NCI-H748 (cell line): ENCODE measurements at regions not wholly inside any gene's neighbourhood (a gene's known extent, or its start where the extent isn't known, plus 50 kb on each side); places are given as distances from the start of the nearest gene placed in this dataset.

Experiments used
- DNase-seq: peaks from one replicate; lab custom pipeline; 2025; ENCODE audit not compliant: unreplicated experiment; lab: John Stamatoyannopoulos, UW

GRCh38 chr21:16570856-16571255, 841.1 kb downstream of the USP25 start:
- DNase-seq: no peak

GRCh38 chr21:16571594-16571993, 841.8 kb downstream of the USP25 start:
- DNase-seq: no peak

- DNase-seq: no peak
Observed at GRCh38 chr21:16572032-16572431, 842.2 kb downstream of the USP25 start.

GRCh38 chr21:16573578-16573977, 843.8 kb downstream of the USP25 start:
- no peak for DNase-seq

- no peak for DNase-seq
Observed at GRCh38 chr21:16577975-16578374, 848.2 kb downstream of the USP25 start.

- DNase-seq: no peak
Observed at GRCh38 chr21:16578912-16579311, 849.1 kb downstream of the USP25 start.

- no peak for DNase-seq
Observed at GRCh38 chr21:16579538-16579937, 849.8 kb downstream of the USP25 start.

GRCh38 chr21:16580661-16581060, 850.9 kb downstream of the USP25 start:
- DNase-seq: no peak

- no peak for DNase-seq
Observed at GRCh38 chr21:16583556-16583955, 853.8 kb downstream of the USP25 start.

- DNase-seq: no peak
Observed at GRCh38 chr21:16584756-16585155, 855.0 kb downstream of the USP25 start.

- DNase-seq: no peak
Observed at GRCh38 chr21:16585896-16586295, 856.1 kb downstream of the USP25 start.

- DNase-seq: peak; percentile 3
Observed at GRCh38 chr21:16587141-16587581, 857.4 kb downstream of the USP25 start.

GRCh38 chr21:16587681-16588375, 858.0 kb downstream of the USP25 start:
- no peak for DNase-seq

GRCh38 chr21:16588433-16588860, 858.7 kb downstream of the USP25 start:
- DNase-seq: peak; percentile 53

- DNase-seq: no peak
Observed at GRCh38 chr21:16589006-16589898, 859.5 kb downstream of the USP25 start.

GRCh38 chr21:16590186-16590585, 860.4 kb downstream of the USP25 start:
- no peak for DNase-seq

- DNase-seq: no peak
Observed at GRCh38 chr21:16590641-16591292, 861.0 kb downstream of the USP25 start.

- DNase-seq: no peak
Observed at GRCh38 chr21:16592381-16592780, 862.6 kb downstream of the USP25 start.

GRCh38 chr21:16594191-16594590, 864.4 kb downstream of the USP25 start:
- DNase-seq: no peak

- DNase-seq: no peak
Observed at GRCh38 chr21:16596369-16596768, 866.6 kb downstream of the USP25 start.

- DNase-seq: no peak
Observed at GRCh38 chr21:16597753-16598152, 868.0 kb downstream of the USP25 start.

- no peak for DNase-seq
Observed at GRCh38 chr21:16605597-16605996, 875.8 kb downstream of the USP25 start.
